ENCODE measurements at regions not wholly inside any gene's neighbourhood (a gene's known extent, or its start where the extent isn't known, plus 50 kb on each side); places are given as distances from the start of the nearest gene placed in this dataset.

DNA sequence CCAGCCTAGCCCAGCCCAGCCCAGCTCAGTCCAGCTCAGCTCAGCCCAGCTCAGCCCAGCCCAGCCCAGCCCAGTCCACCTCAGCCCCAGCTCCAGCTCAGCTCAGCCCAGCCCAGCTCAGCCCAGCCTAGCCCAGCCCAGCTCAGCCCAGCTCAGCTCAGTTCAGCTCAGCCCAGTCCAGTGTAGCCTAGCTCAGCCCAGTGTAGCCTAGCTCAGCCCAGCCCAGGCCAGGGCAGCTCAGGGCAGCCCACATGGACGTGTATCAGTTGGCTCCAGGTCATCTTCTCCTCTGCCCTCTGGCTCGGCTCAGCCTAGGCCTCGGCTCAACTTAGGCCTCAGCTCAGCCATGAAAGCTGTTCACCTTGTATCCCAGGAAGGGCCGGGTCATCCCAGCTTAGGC lies 64.7 kb downstream of the TMEM121 start:
- H2BK20ac ChIP-seq (ENCODE audit: low read length) = no peak overlapping the region
- H2AFZ ChIP-seq (ENCODE audit: low read length) = no peak overlapping the region
- no peak for DNase-seq (ENCODE audit: low read depth in 1 of 2, low spot score in 2 of 2)
- no peaks in the 10 kb centered on the region for H3K23me2 ChIP-seq (ENCODE audit: low read depth, low read length)
- no peak overlapping the region for H4K5ac ChIP-seq (ENCODE audit: insufficient read length, low read depth, low read length)
- no peak overlapping the region for H2BK120ac ChIP-seq (replicated peaks; ENCODE audit: low read depth, low read length)
- H3K14ac ChIP-seq (ENCODE audit: insufficient read length) = no peak overlapping the region
- H3K9ac ChIP-seq (replicated peaks in 1 of 4; ENCODE audit: extremely low read depth in 1 of 4, low read depth in 3 of 4, low read length in 3 of 4) = no peak overlapping the region
- FAIRE-seq = no peak
- H4K20me1 ChIP-seq (replicated peaks in 1 of 2; ENCODE audit: control insufficient read depth in 1 of 2, insufficient read depth in 2 of 2, low read length in 2 of 2) = no peaks in the 10 kb centered on the region
- H2BK12ac ChIP-seq (ENCODE audit: low read depth, low read length) = no peak overlapping the region
- POLR2A ChIA-PET (ENCODE audit: partially characterized antibody) = no interaction called here
- WGBS, 2 experiments (ENCODE audit: extremely low coverage in 1 of 2, insufficient coverage in 1 of 2, insufficient read length in 1 of 2, insufficient replicate concordance in 2 of 2, low coverage in 1 of 2, low lambda C conversion rate in 2 of 2, missing lambda C conversion rate in 1 of 2) = 93% methylated on average over 3 of the region's 4 CpGs; no CpG with 5 or more reads in 1 of the 2 experiments
- H4K8ac ChIP-seq (ENCODE audit: extremely low read depth, insufficient read depth, low read length) = no peak overlapping the region
- H3K4me2 ChIP-seq (ENCODE audit: insufficient read depth in 1 of 2, low read depth in 2 of 2, low read length in 2 of 2) = no peak overlapping the region
- H3K36me3 ChIP-seq (ENCODE audit: control insufficient read depth in 2 of 4, insufficient read depth in 4 of 4, low read length in 3 of 4) = no peaks in the 10 kb centered on the region
- CTCF ChIA-PET (ENCODE audit: partially characterized antibody) = no interaction called here
- no peak overlapping the region for H2BK5ac ChIP-seq (ENCODE audit: low read depth, low read length)
- H2BK15ac ChIP-seq (ENCODE audit: low read length) = no peak overlapping the region
- no peak overlapping the region for H3K23ac ChIP-seq (ENCODE audit: insufficient read length)
- no peak for TF ChIP-seq RFX5 (IDR thresholded peaks at IDR 0.05; ENCODE audit: borderline replicate concordance, low read depth, low read length)
- TF ChIP-seq POU5F1 (IDR thresholded peaks at IDR 0.05; ENCODE audit: low read depth, low read length) = no peak
- no peak for TF ChIP-seq EGR1 (IDR thresholded peaks at IDR 0.05; ENCODE audit: borderline replicate concordance, low read depth, low read length)
- no peaks in the 10 kb centered on the region for H3K79me1 ChIP-seq (ENCODE audit: low read depth, low read length)
- H3K79me2 ChIP-seq (ENCODE audit: control insufficient read depth in 1 of 2, insufficient read depth in 2 of 2, low read length in 2 of 2) = no peaks in the 10 kb centered on the region
- no peak overlapping the region for H3K56ac ChIP-seq (replicated peaks; ENCODE audit: insufficient read length, low read depth, low read length)
- H3K4me1 ChIP-seq (replicated peaks in 1 of 4; ENCODE audit: control insufficient read depth in 3 of 4, insufficient read depth in 4 of 4, low read length in 3 of 4) = no peaks in the 10 kb centered on the region
- peaks cover 12 to 67% of the 10 kb centered on the region in 2 experiments; a peak in 3 of 4 replicates for H3K9me3 ChIP-seq (ENCODE audit: insufficient read depth in 2 of 2, low read depth in 1 of 2, low read length in 1 of 2)
- no peak overlapping the region for H3K4ac ChIP-seq (replicated peaks; ENCODE audit: insufficient read length, low read depth, low read length)
- no peak overlapping the region for H4K91ac ChIP-seq (replicated peaks; ENCODE audit: insufficient read length, low read length)
- H3K27ac ChIP-seq (ENCODE audit: low read depth, low read length) = no peak overlapping the region
- no peak overlapping the region for H2AK5ac ChIP-seq (ENCODE audit: low read depth, low read length)
- no peaks in the 10 kb centered on the region for H3K27me3 ChIP-seq (replicated peaks in 1 of 4; ENCODE audit: control insufficient read depth in 3 of 4, extremely low read depth in 1 of 4, insufficient read depth in 3 of 4, low read length in 3 of 4)
- H3K18ac ChIP-seq (ENCODE audit: extremely low read depth, low read length) = no peak overlapping the region
- H3K4me3 ChIP-seq (ENCODE audit: extremely low read depth in 1 of 4, insufficient read depth in 2 of 4, low read depth in 3 of 4, low read length in 4 of 4) = no peak overlapping the region

Measured in H1 (cell line).